GM23338 (cell line): ENCODE measurements at regions not wholly inside any gene's neighbourhood (a gene's known extent, or its start where the extent isn't known, plus 50 kb on each side); places are given as distances from the start of the nearest gene placed in this dataset.

Experiments used
- ATAC-seq: fragments of 200-7000 bp; cut with Tn5 transposase; 3 replicates; pipeline ENCODE4 v1.9.1; 2020
- DNase-seq: peaks from one replicate; pipeline ENCODE4 v3.0.0-alpha.2; 2015; ENCODE audit warnings: low spot score
- H2AFZ ChIP-seq: fragments of 200-600 bp; sonication (generic); 2 replicates; pipeline ENCODE4 v1.8.0; 2016; ENCODE audit warnings: antibody characterized with exemption, mild to moderate bottlenecking, moderate library complexity
- H3F3A ChIP-seq: fragments of 200-600 bp; sonication (generic); replicated peaks from 2 replicates; pipeline ENCODE4 v1.8.0; 2017; ENCODE audit warnings: antibody characterized with exemption, mixed run types, low read depth
- H3K27ac ChIP-seq: fragments of 200-600 bp; sonication (generic); 2 replicates; pipeline ENCODE4 v1.6.1; 2016; ENCODE audit warnings: low read depth
- H3K27me3 ChIP-seq: fragments of 200-600 bp; sonication (generic); 2 replicates; pipeline ENCODE4 v1.8.0; 2016; ENCODE audit warnings: mild to moderate bottlenecking, mixed run types, moderate library complexity; ENCODE audit not compliant: insufficient read depth
- H3K36me3 ChIP-seq: fragments of 200-600 bp; sonication (generic); 2 replicates; pipeline ENCODE4 v1.8.0; 2016; ENCODE audit warnings: mild to moderate bottlenecking; ENCODE audit not compliant: insufficient read depth
- H3K4me1 ChIP-seq: fragments of 200-600 bp; sonication (generic); 2 replicates; pipeline ENCODE4 v1.8.0; 2016; ENCODE audit warnings: mild to moderate bottlenecking, moderate library complexity; ENCODE audit not compliant: insufficient read depth
- H3K4me2 ChIP-seq: fragments of 200-600 bp; sonication (generic); 2 replicates; pipeline ENCODE4 v1.7.1; 2017; ENCODE audit warnings: mixed run types
- H3K4me3 ChIP-seq: fragments of 200-600 bp; sonication (generic); 2 replicates; pipeline ENCODE4 v1.6.1; 2016; ENCODE audit warnings: mixed run types
- H3K79me2 ChIP-seq: fragments of 200-600 bp; sonication (generic); replicated peaks from 2 replicates; pipeline ENCODE4 v1.8.0; 2017; ENCODE audit warnings: mild to moderate bottlenecking; ENCODE audit not compliant: insufficient read depth
- H3K9me2 ChIP-seq: fragments of 200-600 bp; sonication (generic); 2 replicates; pipeline ENCODE4 v1.8.0; 2017; ENCODE audit not compliant: insufficient read depth
- H4K20me1 ChIP-seq: fragments of 200-600 bp; sonication (generic); replicated peaks from 2 replicates; pipeline ENCODE4 v1.8.0; 2017; ENCODE audit warnings: mild to moderate bottlenecking; ENCODE audit not compliant: insufficient read depth
- H3K27ac Mint-ChIP-seq: 2 replicates; pipeline ENCODE4 v1.8.0; 2020; ENCODE audit warnings: inconsistent platforms, mild to moderate bottlenecking, moderate library complexity, mixed read lengths
- H3K27me3 Mint-ChIP-seq: 3 replicates; pipeline ENCODE4 v1.8.0; 2022; ENCODE audit warnings: low read depth, mild to moderate bottlenecking, moderate library complexity, mixed read lengths, inconsistent platforms; ENCODE audit not compliant: insufficient read depth, poor library complexity
- H3K36me3 Mint-ChIP-seq: 3 replicates; pipeline ENCODE4 v1.8.0; 2021; ENCODE audit warnings: low read depth, mild to moderate bottlenecking, inconsistent platforms, moderate library complexity, mixed read lengths
- H3K4me1 Mint-ChIP-seq: 3 replicates; pipeline ENCODE4 v1.8.0; 2020; ENCODE audit warnings: mild to moderate bottlenecking, inconsistent platforms, mixed read lengths
- H3K4me3 Mint-ChIP-seq: 3 replicates; pipeline ENCODE4 v1.8.0; 2021; ENCODE audit warnings: moderate library complexity, mild to moderate bottlenecking, inconsistent platforms, mixed read lengths
- H3K9me3 Mint-ChIP-seq: 3 replicates; pipeline ENCODE4 v1.8.0; 2020; ENCODE audit warnings: moderate library complexity, mild to moderate bottlenecking, inconsistent platforms, mixed read lengths
- CREB1 ChIP-seq: fragments of 250-450 bp; sonication (Bioruptor Pico); IDR thresholded peaks from 2 replicates; pipeline ENCODE4 v1.5.0; 2020; ENCODE audit warnings: low read depth, mild to moderate bottlenecking, moderate library complexity
- EZH2 ChIP-seq: fragments of 200-600 bp; sonication (generic); IDR thresholded peaks from one replicate; pipeline ENCODE4 v1.8.0; 2017; ENCODE audit warnings: antibody characterized with exemption, mild to moderate bottlenecking, low read depth; ENCODE audit not compliant: unreplicated experiment
- EZH2phosphoT487 ChIP-seq: fragments of 200-600 bp; sonication (generic); IDR thresholded peaks from one replicate; pipeline ENCODE4 v1.8.1; 2018; ENCODE audit warnings: antibody characterized with exemption; ENCODE audit not compliant: unreplicated experiment
- JUNB ChIP-seq: IDR thresholded peaks from one replicate; pipeline ENCODE4 v1.6.1; 2016; ENCODE audit warnings: antibody characterized with exemption; ENCODE audit not compliant: unreplicated experiment
- POLR2AphosphoS5 ChIP-seq: IDR thresholded peaks from 2 replicates; pipeline ENCODE4 v1.6.1; 2016; ENCODE audit warnings: antibody characterized with exemption, low read depth
- STAT1 ChIP-seq: IDR thresholded peaks from one replicate; pipeline ENCODE4 v1.6.1; 2016; ENCODE audit warnings: antibody characterized with exemption; ENCODE audit not compliant: unreplicated experiment
- ZNF114 ChIP-seq: fragments of 250-450 bp; sonication (Bioruptor Pico); IDR thresholded peaks from 2 replicates; pipeline ENCODE4 v1.5.0; 2020; ENCODE audit warnings: mild to moderate bottlenecking, moderate library complexity
- ZNF331 ChIP-seq: fragments of 250-450 bp; sonication (Bioruptor Pico); IDR thresholded peaks from 2 replicates; pipeline ENCODE4 v1.5.0; 2020; ENCODE audit warnings: low read depth, mild to moderate bottlenecking, moderate library complexity
- ZNF462 ChIP-seq: fragments of 250-450 bp; sonication (Bioruptor Pico); IDR thresholded peaks from 2 replicates; pipeline ENCODE4 v1.5.0; 2020; ENCODE audit warnings: mild to moderate bottlenecking, moderate library complexity
- TF ChIP-seq, protein P1 (sequence below), 2 experiments: fragments of 200-600 bp in 1 of 2; sonication (generic) in 1 of 2; conservative IDR thresholded peaks; 2 replicates each; pipeline versions ENCODE4 v1.5.1 to v1.6.1; 2016 to 2017; ENCODE audit warnings: antibody characterized with exemption in 2 of 2, low read depth in 2 of 2, mild to moderate bottlenecking in 2 of 2, moderate library complexity in 1 of 2

GRCh38 chr10:3261921-3262320 is 89.3 kb upstream of the PITRM1 start (continued):
- TF ChIP-seq ZNF462 (CRISPR knock-in tag) (no peak), STAT1 (no peak), EZH2phosphoT487 (no peak), ZNF114 (CRISPR knock-in tag) (no peak), JUNB (no peak), POLR2AphosphoS5 (no peak)
- TF ChIP-seq, protein P1, sequence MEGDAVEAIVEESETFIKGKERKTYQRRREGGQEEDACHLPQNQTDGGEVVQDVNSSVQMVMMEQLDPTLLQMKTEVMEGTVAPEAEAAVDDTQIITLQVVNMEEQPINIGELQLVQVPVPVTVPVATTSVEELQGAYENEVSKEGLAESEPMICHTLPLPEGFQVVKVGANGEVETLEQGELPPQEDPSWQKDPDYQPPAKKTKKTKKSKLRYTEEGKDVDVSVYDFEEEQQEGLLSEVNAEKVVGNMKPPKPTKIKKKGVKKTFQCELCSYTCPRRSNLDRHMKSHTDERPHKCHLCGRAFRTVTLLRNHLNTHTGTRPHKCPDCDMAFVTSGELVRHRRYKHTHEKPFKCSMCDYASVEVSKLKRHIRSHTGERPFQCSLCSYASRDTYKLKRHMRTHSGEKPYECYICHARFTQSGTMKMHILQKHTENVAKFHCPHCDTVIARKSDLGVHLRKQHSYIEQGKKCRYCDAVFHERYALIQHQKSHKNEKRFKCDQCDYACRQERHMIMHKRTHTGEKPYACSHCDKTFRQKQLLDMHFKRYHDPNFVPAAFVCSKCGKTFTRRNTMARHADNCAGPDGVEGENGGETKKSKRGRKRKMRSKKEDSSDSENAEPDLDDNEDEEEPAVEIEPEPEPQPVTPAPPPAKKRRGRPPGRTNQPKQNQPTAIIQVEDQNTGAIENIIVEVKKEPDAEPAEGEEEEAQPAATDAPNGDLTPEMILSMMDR (conservative IDR thresholded peaks at IDR 0.05; ENCODE audit: low read depth in 2 of 2): no peak

DNA sequence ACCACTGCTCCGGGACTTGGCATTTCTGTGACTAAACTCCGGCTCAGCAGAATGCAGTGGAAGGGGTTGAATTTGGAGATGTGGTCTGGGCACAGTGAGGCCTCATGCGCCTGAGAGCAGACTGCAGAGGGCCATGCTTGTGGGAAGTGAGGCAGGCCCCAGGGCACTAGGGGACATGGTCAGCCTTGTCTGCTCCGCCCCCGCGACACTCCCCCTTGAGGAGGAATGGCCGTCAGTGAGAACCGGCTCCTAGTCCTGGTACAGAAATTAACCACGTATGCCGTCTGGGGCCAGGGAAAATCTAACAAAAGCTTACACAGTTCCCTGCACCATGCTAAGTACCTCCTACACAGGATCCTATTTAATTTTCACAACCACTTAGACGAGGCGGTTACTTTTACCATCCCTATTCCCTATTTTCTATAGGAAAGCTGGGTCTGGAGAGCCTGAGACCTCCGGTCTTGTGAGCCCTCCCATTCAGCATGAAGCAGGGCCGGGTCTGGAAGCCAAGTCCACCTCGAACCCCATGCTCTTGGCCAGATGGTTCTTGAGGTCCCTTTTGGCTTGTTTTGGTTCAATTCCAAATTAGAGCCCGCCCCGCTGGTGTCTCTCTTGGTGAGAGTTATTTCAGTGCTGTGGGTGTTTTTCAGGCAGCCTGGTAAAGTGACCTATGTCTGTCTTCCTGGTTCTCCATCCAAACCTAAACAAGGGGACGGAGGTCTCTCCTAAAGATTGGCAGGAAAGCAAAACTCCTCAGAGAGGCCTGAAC is 87.7 kb upstream of the PITRM1 start:
- Histone ChIP-seq H3F3A (no peaks in the 10 kb centered on the region), H3K4me3 (no peak overlapping the region), H3K4me2 (no peak overlapping the region), H2AFZ (peak overlapping the region; percentile 43; the same call in 1 of the 2 replicates), H3K79me2 (no peaks in the 10 kb centered on the region), H4K20me1 (no peaks in the 10 kb centered on the region), H3K36me3 (no peaks in the 10 kb centered on the region), H3K9me2 (no peaks in the 10 kb centered on the region), H3K4me1 (no peaks in the 10 kb centered on the region), H3K27me3 (no peaks in the 10 kb centered on the region), H3K27ac (no peak overlapping the region)
- Mint-ChIP-seq H3K4me1 (peaks cover 7% of the 10 kb centered on the region), H3K36me3 (no peaks in the 10 kb centered on the region), H3K27ac (no peak overlapping the region), H3K9me3 (no peaks in the 10 kb centered on the region), H3K27me3 (no peaks in the 10 kb centered on the region), H3K4me3 (no peak overlapping the region)
- DNase-seq (peak; percentile 34), ATAC-seq (peak; percentile 54)
- no peak for TF ChIP-seq CREB1 (CRISPR knock-in tag)
- TF ChIP-seq EZH2: no peak
- TF ChIP-seq, protein P1 (conservative IDR thresholded peaks at IDR 0.05; ENCODE audit: low read depth in 2 of 2): 0 out of 4 replicates have a peak, but pooled peaks of 1 of the 2 experiments have one; percentile 4
- no peak for TF ChIP-seq ZNF114 (CRISPR knock-in tag)
- TF ChIP-seq ZNF331 (CRISPR knock-in tag): no peak
